ENCODE measurements at regions not wholly inside any gene's neighbourhood (a gene's known extent, or its start where the extent isn't known, plus 50 kb on each side); places are given as distances from the start of the nearest gene placed in this dataset.

DNA sequence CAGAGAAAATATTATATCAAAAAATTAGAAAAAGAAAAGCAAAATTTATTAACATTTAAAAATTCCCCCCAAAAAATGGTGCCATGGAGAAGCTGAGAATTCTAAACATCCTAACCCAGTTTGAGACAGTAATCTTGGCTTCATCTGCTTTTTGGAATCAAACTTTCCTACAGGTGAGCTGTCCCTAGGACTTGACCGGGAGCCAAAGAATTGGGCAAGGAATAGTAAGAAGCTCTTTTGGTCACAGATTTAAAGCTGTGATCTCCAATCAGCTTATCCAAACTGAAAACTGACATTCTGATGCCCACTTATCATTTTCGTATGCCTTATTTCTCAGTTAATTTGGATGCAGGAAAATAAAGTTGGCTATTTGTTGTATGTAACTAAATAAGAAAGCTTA lies 457.3 kb upstream of the DMAC1 start:
- TF ChIP-seq, protein P1, sequence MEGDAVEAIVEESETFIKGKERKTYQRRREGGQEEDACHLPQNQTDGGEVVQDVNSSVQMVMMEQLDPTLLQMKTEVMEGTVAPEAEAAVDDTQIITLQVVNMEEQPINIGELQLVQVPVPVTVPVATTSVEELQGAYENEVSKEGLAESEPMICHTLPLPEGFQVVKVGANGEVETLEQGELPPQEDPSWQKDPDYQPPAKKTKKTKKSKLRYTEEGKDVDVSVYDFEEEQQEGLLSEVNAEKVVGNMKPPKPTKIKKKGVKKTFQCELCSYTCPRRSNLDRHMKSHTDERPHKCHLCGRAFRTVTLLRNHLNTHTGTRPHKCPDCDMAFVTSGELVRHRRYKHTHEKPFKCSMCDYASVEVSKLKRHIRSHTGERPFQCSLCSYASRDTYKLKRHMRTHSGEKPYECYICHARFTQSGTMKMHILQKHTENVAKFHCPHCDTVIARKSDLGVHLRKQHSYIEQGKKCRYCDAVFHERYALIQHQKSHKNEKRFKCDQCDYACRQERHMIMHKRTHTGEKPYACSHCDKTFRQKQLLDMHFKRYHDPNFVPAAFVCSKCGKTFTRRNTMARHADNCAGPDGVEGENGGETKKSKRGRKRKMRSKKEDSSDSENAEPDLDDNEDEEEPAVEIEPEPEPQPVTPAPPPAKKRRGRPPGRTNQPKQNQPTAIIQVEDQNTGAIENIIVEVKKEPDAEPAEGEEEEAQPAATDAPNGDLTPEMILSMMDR (IDR thresholded peaks at IDR 0.05; ENCODE audit: low read depth, low read length): no peak
- TF ChIP-seq POLR2A (IDR thresholded peaks at IDR 0.05; ENCODE audit: extremely low read depth, insufficient read length): no peak
- TF ChIP-seq, protein P2, sequence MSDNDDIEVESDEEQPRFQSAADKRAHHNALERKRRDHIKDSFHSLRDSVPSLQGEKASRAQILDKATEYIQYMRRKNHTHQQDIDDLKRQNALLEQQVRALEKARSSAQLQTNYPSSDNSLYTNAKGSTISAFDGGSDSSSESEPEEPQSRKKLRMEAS (IDR thresholded peaks at IDR 0.05; ENCODE audit: low read depth, low read length): no peak
- no peak for TF ChIP-seq MYC (IDR thresholded peaks at IDR 0.05; ENCODE audit: low read depth, low read length)

All from NB4 (cell line).